ENCODE measurements at regions not wholly inside any gene's neighbourhood (a gene's known extent, or its start where the extent isn't known, plus 50 kb on each side); places are given as distances from the start of the nearest gene placed in this dataset.

- no peak overlapping the region for H3K4me3 ChIP-seq (ENCODE audit: low read length)
- DNase-seq (ENCODE audit: low read depth, low spot score): no peak
Measured at GRCh38 chr1:208834381-208835096, 590.4 kb upstream of the PLXNA2 start.

DNA sequence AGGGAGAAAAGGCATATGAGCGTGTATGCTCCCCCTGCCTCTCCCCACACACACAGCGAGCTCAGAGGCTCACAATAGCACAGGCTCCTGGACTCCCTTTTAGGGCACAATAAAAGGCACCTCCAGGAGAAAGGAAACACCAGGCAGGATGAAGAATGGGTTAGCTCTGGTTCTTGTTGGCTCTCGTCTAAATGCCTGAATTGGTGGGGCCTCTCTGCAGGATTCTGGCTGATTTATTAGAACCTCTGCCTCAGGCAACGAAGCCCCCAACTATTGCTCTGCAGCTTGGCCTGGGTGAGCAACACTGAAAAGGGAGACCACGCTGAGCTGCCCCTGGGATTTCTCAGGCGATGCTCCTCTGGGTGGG is 590.9 kb upstream of the PLXNA2 start:
- no peak for DNase-seq (ENCODE audit: low read depth, low spot score)
- no peak overlapping the region for H3K4me3 ChIP-seq (ENCODE audit: low read length)

DNA sequence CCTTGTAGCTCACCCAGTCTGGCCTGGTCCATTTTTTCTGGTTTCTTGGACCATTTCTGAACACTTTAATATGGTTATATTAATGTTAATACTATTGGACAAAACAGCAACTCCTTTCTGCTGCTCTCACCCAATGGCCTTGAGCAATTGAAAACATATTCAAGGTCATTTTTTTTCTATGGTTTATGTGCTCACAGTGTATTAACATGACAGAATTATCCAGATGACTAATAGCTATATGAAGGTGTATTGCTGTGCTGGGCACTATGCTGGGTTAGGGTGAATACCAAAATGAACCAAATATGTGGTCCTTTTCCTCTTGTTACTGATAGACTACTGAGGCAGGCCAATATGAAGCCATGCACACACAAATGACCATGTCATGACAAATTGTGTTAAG is 591.6 kb upstream of the PLXNA2 start:
- no peak overlapping the region for H3K4me3 ChIP-seq (ENCODE audit: low read length)
- DNase-seq (ENCODE audit: low read depth, low spot score): no peak

DNA sequence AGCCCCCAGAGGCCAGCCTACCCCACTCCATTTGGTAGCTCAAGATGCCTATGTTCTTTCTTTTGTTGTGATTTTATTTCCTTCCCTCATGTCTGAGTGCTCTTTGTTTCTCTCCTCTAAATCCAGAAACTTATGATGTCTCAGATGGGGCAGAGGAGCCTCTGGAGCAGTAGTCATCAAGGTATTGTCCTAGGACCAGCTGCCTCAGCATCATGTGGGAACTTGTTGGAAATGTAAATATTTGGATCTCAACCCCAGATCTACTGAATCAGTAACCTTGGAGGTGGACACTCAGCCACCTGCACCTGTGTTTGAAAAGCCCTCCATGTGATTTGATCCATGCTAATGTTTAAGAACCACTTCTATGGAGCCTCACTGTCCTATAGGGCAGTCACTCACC is 593.1 kb upstream of the PLXNA2 start:
- no peak overlapping the region for H3K4me3 ChIP-seq (ENCODE audit: low read length)
- DNase-seq (ENCODE audit: low read depth, low spot score): no peak

GRCh38 chr1:208841436-208841835 is 597.3 kb upstream of the PLXNA2 start:
- DNase-seq (ENCODE audit: low read depth, low spot score): no peak
- H3K4me3 ChIP-seq (ENCODE audit: low read length): no peak overlapping the region

DNA sequence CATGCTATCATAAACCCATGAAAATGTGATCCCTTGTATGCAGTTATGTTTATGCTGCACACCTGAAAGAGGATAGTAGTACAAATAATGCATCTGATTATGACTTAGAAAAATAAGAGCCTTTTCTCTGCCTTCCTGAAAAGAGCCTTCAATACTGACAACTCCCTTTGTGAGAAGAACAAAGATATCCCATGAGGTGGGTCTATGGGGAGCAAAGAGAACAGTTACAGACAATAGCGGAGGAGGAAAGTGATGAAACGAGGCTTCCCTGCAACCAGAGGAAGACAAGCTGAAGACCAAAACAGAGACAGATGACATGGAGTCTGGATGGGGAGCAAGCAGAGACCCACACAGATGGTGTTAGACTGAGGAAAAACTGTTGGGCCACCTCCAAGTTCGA is 598.3 kb upstream of the PLXNA2 start:
- H3K4me3 ChIP-seq (ENCODE audit: low read length): no peak overlapping the region
- DNase-seq (ENCODE audit: low read depth, low spot score): no peak

GRCh38 chr1:208844158-208844557 is 600.0 kb upstream of the PLXNA2 start:
- H3K4me3 ChIP-seq (ENCODE audit: low read length): no peak overlapping the region
- DNase-seq (ENCODE audit: low read depth, low spot score): no peak

GRCh38 chr1:208848854-208849253 is 604.7 kb upstream of the PLXNA2 start:
- no peak for DNase-seq (ENCODE audit: low read depth, low spot score)
- H3K4me3 ChIP-seq (ENCODE audit: low read length): no peak overlapping the region

DNA sequence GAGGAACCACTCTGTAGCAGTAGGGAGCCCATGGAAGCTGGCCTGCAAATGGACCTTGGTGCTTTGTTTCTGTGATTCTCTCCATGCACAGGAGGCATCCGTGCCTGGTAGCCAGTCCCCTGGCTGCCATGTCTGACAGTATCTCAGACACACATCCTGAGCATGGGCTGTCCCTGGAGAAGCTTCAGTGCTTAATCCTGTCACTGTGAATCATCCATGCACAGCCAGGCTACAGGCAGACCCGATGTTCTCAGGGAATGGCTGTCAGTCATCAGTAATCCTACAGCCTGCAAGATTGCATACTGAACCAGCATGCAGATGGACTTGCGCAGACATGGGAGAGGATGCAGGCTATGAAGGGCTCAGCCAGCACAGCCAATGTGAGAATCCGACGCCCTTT is 606.3 kb upstream of the PLXNA2 start:
- DNase-seq (ENCODE audit: low read depth, low spot score): no peak
- H3K4me3 ChIP-seq (ENCODE audit: low read length): no peak overlapping the region

GRCh38 chr1:208851366-208851765 is 607.2 kb upstream of the PLXNA2 start:
- DNase-seq (ENCODE audit: low read depth, low spot score): no peak

DNA sequence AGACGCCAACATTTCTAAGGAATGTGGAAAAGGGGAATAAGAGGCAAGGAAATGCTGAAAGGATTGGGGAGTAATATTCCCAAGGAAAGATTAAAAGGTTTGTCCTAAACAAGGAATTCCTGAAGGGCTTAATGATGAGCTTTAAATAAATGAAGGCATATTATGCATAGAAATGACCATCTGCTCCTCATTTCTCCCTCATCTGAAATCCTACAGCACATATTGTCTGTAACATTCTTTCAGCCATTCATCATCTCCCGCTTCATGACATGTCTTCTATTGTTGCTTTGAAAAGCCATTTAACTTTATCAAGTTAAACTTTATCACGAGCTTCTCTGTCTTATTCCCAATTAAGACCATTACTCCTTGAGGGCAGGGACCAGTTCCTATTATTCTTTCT is 608.7 kb upstream of the PLXNA2 start:
- DNase-seq (ENCODE audit: low read depth, low spot score): no peak
- H3K4me3 ChIP-seq (ENCODE audit: low read length): no peak overlapping the region

More at GRCh38 chr1:208851366-208851765, 607.2 kb upstream of the PLXNA2 start:
- no peak overlapping the region for H3K4me3 ChIP-seq (ENCODE audit: low read length)

DNA sequence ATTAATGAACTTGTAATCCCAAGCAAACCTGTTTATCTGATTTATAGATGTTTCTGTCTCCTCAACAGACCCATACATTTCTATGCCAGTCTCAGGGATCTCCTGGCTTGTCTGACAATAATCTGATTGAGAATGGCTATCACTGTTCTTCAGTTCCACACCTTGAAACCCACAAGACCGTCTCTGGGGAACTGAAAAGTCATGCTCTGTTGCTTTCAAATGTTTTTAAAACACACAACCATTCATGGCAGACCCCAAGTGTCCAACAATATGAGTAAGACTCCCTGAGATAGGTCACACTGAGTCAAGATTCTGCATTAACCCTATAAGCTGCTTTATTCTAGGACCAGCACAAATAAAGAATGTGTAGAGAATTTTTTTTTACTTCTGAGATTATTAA is 611.2 kb upstream of the PLXNA2 start:
- no peak for DNase-seq (ENCODE audit: low read depth, low spot score)
- no peak overlapping the region for H3K4me3 ChIP-seq (ENCODE audit: low read length)

GRCh38 chr1:208857465-208857864 is 613.3 kb upstream of the PLXNA2 start:
- no peak for DNase-seq (ENCODE audit: low read depth, low spot score)

DNA sequence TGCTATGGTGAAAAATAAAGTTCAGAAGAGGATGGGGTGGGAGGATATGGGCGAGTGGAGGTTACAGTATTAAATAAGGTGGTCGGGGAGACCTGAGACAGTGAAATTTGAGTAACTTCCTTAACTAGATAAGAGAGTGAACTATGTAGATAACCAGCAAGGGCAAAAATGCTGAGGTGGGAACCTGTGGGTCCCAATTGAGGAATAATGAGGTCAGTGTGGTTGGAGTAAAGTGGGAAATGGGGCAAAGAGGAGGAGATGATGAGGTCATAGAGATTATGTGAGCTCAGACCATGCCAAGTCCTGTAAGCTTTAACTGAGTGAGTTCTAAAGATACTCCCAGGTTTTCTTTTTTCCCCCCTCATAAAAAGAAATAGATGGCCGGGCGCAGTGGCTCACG is 614.6 kb upstream of the PLXNA2 start:
- no peak for DNase-seq (ENCODE audit: low read depth, low spot score)
- H3K4me3 ChIP-seq (ENCODE audit: low read length): no peak overlapping the region

More at GRCh38 chr1:208857465-208857864, 613.3 kb upstream of the PLXNA2 start:
- H3K4me3 ChIP-seq (ENCODE audit: low read length): no peak overlapping the region

DNA sequence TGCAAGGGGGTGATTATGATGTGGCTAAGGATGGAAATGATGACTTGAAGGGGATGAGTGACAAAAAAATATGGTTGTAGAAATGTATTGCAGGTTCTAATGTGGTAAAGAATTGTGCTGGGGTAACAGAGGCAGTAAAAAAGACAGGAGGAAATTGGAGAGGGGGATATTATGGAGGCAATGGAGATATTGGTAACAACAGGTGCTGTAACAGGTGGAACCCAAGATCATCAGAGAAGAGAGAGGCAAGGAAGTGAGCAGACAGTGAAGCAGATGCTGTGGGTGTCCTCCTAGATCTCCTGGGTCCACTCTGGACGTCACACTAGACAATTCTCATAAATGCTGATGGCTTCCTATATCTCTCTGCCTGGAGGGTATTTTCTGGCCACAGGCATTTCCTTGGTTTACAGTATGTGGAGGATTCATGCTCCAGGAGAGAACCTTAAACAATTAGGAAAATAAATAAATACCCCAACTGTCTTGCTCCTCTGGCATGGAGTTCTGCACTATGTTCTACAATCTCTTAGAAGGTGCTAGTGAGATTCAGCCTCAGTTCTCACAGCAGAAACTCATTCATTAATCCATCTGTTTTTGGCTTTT is 620.3 kb upstream of the PLXNA2 start:
- no peak overlapping the region for H3K4me3 ChIP-seq (ENCODE audit: low read length)
- DNase-seq (ENCODE audit: low read depth, low spot score): no peak

- DNase-seq (ENCODE audit: low read depth, low spot score): no peak
- H3K4me3 ChIP-seq (ENCODE audit: low read length): no peak overlapping the region
Measured at GRCh38 chr1:208866386-208866955, 622.3 kb upstream of the PLXNA2 start.

DNA sequence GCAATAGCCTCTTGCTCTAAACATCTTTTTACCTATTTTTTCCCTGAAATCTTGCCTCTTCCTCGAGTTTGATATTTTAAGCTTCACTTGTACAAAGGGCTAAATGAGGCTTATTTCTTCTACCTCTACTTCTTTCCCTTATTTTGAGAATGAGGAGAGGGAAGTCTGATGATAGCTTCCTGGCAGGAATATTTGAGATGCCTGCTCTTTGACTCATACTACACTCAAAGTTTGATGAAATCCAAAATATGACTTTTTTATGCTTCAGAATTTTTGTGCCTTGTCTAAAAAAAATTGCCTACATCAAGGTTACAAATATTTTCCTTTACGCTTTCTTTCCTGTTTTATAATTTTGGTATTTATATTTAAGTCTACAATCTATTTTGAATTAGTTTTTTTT is 624.4 kb upstream of the PLXNA2 start:
- H3K4me3 ChIP-seq (ENCODE audit: low read length): no peak overlapping the region
- DNase-seq (ENCODE audit: low read depth, low spot score): no peak

DNA sequence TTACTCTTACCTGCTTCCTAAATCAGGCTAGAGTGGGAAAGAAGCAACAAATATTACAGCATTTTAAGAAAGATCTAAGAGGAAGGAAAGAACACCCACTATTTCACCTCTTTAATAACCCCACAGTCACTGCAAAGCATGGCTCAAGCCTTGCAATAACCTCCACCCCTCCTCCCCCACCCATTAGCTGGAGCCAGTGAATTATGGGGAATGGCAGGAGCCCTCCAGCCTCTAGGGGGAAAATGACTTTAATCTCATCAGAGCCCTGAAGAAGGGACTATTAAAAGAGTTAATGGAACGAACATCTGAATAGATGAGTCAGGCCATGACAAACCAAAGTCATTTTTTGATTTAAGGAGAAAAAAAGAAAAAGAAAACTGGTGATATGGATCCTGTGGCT is 630.7 kb upstream of the PLXNA2 start:
- DNase-seq (ENCODE audit: low read depth, low spot score): no peak
- H3K4me3 ChIP-seq (ENCODE audit: low read length): no peak overlapping the region

DNA sequence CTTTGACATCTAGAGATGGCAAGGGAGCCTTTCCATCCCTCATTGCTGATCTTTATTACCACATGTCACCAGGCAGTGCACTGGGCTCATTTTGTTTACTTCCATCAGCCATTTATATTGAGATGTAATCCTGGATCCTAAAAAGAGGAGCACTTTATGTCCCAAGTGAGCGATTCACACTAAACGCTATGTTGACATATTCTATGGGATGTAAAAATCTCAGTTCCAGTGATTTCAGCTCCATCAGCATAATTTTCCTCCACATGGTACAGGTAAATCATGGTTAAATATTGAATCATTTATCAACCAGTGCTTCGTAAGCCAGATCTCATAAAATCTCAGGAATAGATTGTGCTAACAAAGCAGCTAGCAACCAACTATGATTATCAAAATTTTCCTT is 634.8 kb upstream of the PLXNA2 start:
- H3K4me3 ChIP-seq (ENCODE audit: low read length): no peak overlapping the region
- no peak for DNase-seq (ENCODE audit: low read depth, low spot score)

- H3K4me3 ChIP-seq (ENCODE audit: low read length): no peak overlapping the region
- DNase-seq (ENCODE audit: low read depth, low spot score): no peak
Measured at GRCh38 chr1:208880433-208881100, 636.4 kb upstream of the PLXNA2 start.
